Panc1 (cell line): ENCODE measurements at regions not wholly inside any gene's neighbourhood (a gene's known extent, or its start where the extent isn't known, plus 50 kb on each side); places are given as distances from the start of the nearest gene placed in this dataset.

Source experiments
- ATAC-seq: fragments of 200-7000 bp; cut with Tn5 transposase; 2 replicates; pipeline ENCODE4 v1.9.1; 2020; ENCODE audit warnings: mild to moderate bottlenecking, moderate library complexity
- BruUV-seq: library from RNA; stranded (reverse); fragments of 400-500 nt; replicated peaks from 2 replicates; lab custom pipeline; 2021; lab: Mats Ljungman, UMichigan
- CTCF ChIA-PET: fragments of 300-600 bp; sonication (Branson Sonifier 250); formaldehyde crosslinking; loops from one replicate; lab custom pipeline; 2022; ENCODE audit warnings: antibody characterized with exemption; lab: Charles Lee
- POLR2A ChIA-PET: fragments of 300-600 bp; sonication (Branson Sonifier 250); formaldehyde crosslinking; loops from one replicate; lab custom pipeline; 2022; ENCODE audit warnings: antibody characterized with exemption; lab: Charles Lee
- DNase-seq: peaks from one replicate; pipeline ENCODE4 v3.0.0-alpha.2; 2010; ENCODE audit warnings: low read depth, low spot score
- H3K27ac ChIP-seq: 2 replicates; pipeline ENCODE4 v1.5.1; 2011; ENCODE audit warnings: mild to moderate bottlenecking, low read length, inconsistent platforms
- H3K27me3 ChIP-seq: fragments of 200-500 bp; sonication (Bioruptor generic); 2 replicates; pipeline ENCODE4 v1.6.0; 2014; ENCODE audit warnings: low read length, inconsistent platforms; ENCODE audit not compliant: control insufficient read depth, insufficient read depth
- H3K36me3 ChIP-seq: fragments of 200-500 bp; sonication (Bioruptor generic); 2 replicates; pipeline ENCODE4 v1.5.1; 2014; ENCODE audit warnings: inconsistent platforms, mild to moderate bottlenecking, low read length, moderate library complexity; ENCODE audit not compliant: control insufficient read depth, insufficient read depth
- H3K4me1 ChIP-seq: 2 replicates; pipeline ENCODE4 v1.5.1; 2011; ENCODE audit warnings: inconsistent platforms, mild to moderate bottlenecking, low read length, moderate library complexity; ENCODE audit not compliant: control insufficient read depth, insufficient read depth
- H3K4me3 ChIP-seq, 2 experiments: 2 replicates each; pipeline ENCODE4 v1.5.1; 2011 to 2012; ENCODE audit warnings: low read depth in 2 of 2, low read length in 2 of 2, mild to moderate bottlenecking in 2 of 2, inconsistent platforms in 1 of 2, moderate library complexity in 1 of 2
- H3K9me3 ChIP-seq: fragments of 200-500 bp; sonication (Bioruptor generic); 2 replicates; pipeline ENCODE4 v1.5.1; 2014; ENCODE audit warnings: low read depth, mild to moderate bottlenecking, inconsistent platforms, low read length, moderate library complexity; ENCODE audit not compliant: control insufficient read depth, insufficient read depth
- CTCF ChIP-seq: fragments of 450-650 bp; IDR thresholded peaks from 2 replicates; pipeline ENCODE4 v1.5.1; 2017; ENCODE audit warnings: mild to moderate bottlenecking
- POLR2AphosphoS5 ChIP-seq: IDR thresholded peaks from 2 replicates; pipeline ENCODE4 v1.6.1; 2012; ENCODE audit warnings: mild to moderate bottlenecking, low read depth, low read length, moderate library complexity
- REST ChIP-seq, 2 experiments: IDR thresholded peaks; 2 replicates each; pipeline ENCODE4 v1.6.1; 2011 to 2012; ENCODE audit warnings: low read depth in 2 of 2, control low read depth in 1 of 2, low read length in 1 of 2, mild to moderate bottlenecking in 1 of 2, moderate library complexity in 1 of 2; ENCODE audit not compliant: insufficient read depth in 1 of 2
- SIN3A ChIP-seq: IDR thresholded peaks from 2 replicates; pipeline ENCODE4 v1.6.1; 2012; ENCODE audit warnings: low read depth, mild to moderate bottlenecking, low read length, moderate library complexity, borderline replicate concordance; ENCODE audit not compliant: insufficient read depth
- TCF7L2 ChIP-seq: IDR thresholded peaks from 2 replicates; pipeline ENCODE4 v1.6.1; 2011; ENCODE audit warnings: mild to moderate bottlenecking, low read depth, low read length, inconsistent platforms
- in situ Hi-C: cut with HindIII; loops from 2 replicates; pipeline ENCODE4 v1.10.0; 2016; ENCODE audit warnings: low sequenced_read_pairs, low pct_unique_long_range_greater_than_20kb
- intact Hi-C: fragments of 100-400 bp; cut with micrococcal nuclease; formaldehyde crosslinking; loops from one replicate; pipeline ENCODE4 v1.10.0; 2022; ENCODE audit not compliant: unreplicated experiment

GRCh38 chr13:31937436-31937835 is 94.1 kb upstream of the FRY start:
- no peak for DNase-seq
- in situ Hi-C loops, result no loop called here

GRCh38 chr13:31940076-31940475 is 91.5 kb upstream of the FRY start:
- H3K4me3 ChIP-seq, result no peak overlapping the region
- no peak for TF ChIP-seq TCF7L2
- TF ChIP-seq CTCF, result no peak
- no peak for TF ChIP-seq SIN3A
- TF ChIP-seq REST (IDR thresholded peaks at IDR 0.05; ENCODE audit: insufficient read depth in 1 of 2, low read depth in 2 of 2, low read length in 1 of 2), result no peak
- no peak for TF ChIP-seq POLR2AphosphoS5
- H3K36me3 ChIP-seq, result no peaks in the 10 kb centered on the region
- DNase-seq (no peak), ATAC-seq (no peak)
- in situ Hi-C loops (no loop called here), intact Hi-C loops (no loop called here)
- CTCF ChIA-PET, result no interaction called here
- no peaks in the 10 kb centered on the region for H3K27me3 ChIP-seq
- H3K27ac ChIP-seq, result no peak overlapping the region
- POLR2A ChIA-PET, result no interaction called here
- no peaks in the 10 kb centered on the region for H3K9me3 ChIP-seq
- BruUV-seq, result no TSS peak
- H3K4me1 ChIP-seq, result no peaks in the 10 kb centered on the region

More at GRCh38 chr13:31937436-31937835, 94.1 kb upstream of the FRY start:
- intact Hi-C loops, result no loop called here
- no peak for ATAC-seq
- no peaks in the 10 kb centered on the region for H3K4me1 ChIP-seq
- no peaks in the 10 kb centered on the region for H3K36me3 ChIP-seq
- no TSS peak for BruUV-seq
- TF ChIP-seq POLR2AphosphoS5 (no peak), TCF7L2 (no peak), REST (IDR thresholded peaks at IDR 0.05; ENCODE audit: insufficient read depth in 1 of 2, low read depth in 2 of 2, low read length in 1 of 2) (no peak), SIN3A (no peak), CTCF (no peak)
- H3K27ac ChIP-seq, result no peak overlapping the region
- no peak overlapping the region for H3K4me3 ChIP-seq
- ChIA-PET CTCF (interaction anchor here (0.6 kb wide), 1 partner anchor 354 kb away, joined by 5 read pairs; no protein-coding TSS in a partner anchor), POLR2A (no interaction called here)
- H3K27me3 ChIP-seq, result no peaks in the 10 kb centered on the region
- no peaks in the 10 kb centered on the region for H3K9me3 ChIP-seq
